AG04449 (cell line): ENCODE measurements at regions not wholly inside any gene's neighbourhood (a gene's known extent, or its start where the extent isn't known, plus 50 kb on each side); places are given as distances from the start of the nearest gene placed in this dataset.

Experiments
- CTCF ChIA-PET: fragments of 350-600 bp; formaldehyde crosslinking; extraction: SDS; loops from one replicate; lab custom pipeline; 2021; ENCODE audit warnings: antibody characterized with exemption; lab: Yijun Ruan, JAX
- POLR2A ChIA-PET: fragments of 400-600, 350-600 bp; formaldehyde crosslinking; extraction: SDS; loops from one replicate; lab custom pipeline; 2020; ENCODE audit warnings: antibody characterized with exemption, inconsistent platforms; lab: Yijun Ruan, JAX
- DNase-seq: peaks from one replicate; pipeline ENCODE4 v3.0.0-alpha.2; 2010; ENCODE audit warnings: low read depth, low spot score
- H3K4me3 ChIP-seq: 2 replicates; pipeline ENCODE4 v1.5.1; 2011; ENCODE audit warnings: low read depth, mild to moderate bottlenecking, control low read depth, low read length
- TF ChIP-seq, protein P1 (sequence below): IDR thresholded peaks from one replicate; pipeline ENCODE4 v1.5.1; 2011; ENCODE audit warnings: mild to moderate bottlenecking, moderate library complexity, low read length, control low read depth, inconsistent platforms; ENCODE audit not compliant: insufficient read depth; ENCODE audit errors: missing control alignments

DNA sequence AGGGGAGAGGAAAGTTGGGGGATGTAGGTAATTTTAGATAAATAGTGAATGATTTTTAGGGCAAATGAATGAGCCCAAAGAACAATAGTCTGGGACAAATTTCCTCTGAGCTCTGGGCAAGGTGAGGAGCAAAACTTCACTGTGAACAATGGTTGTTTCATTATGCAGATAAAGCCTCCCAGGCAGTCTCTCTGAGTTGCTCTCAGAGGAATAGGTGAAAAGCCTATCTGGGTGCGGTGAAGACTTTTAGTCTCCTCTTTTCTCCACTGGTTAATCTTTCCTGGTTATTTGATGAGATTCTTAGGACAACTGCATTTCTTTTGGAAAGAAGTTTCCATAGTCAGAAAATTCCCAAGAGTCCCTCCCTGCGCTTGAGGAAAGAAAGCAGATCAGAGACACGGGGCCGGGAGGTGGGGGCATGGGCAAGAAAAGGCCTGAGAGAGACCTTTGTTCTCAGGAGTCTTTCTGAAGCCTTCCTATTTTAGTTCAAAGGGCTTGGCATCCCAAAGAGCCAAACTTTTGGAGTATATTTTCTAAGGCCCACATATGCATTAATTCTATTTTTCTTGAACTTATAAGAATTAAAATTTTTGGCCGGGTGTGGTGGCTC lies 353.6 kb upstream of the SLCO3A1 start:
- H3K4me3 ChIP-seq = no peak overlapping the region
- ChIA-PET CTCF (no interaction called here), POLR2A (no interaction called here)
- no peak for DNase-seq
- TF ChIP-seq, protein P1, sequence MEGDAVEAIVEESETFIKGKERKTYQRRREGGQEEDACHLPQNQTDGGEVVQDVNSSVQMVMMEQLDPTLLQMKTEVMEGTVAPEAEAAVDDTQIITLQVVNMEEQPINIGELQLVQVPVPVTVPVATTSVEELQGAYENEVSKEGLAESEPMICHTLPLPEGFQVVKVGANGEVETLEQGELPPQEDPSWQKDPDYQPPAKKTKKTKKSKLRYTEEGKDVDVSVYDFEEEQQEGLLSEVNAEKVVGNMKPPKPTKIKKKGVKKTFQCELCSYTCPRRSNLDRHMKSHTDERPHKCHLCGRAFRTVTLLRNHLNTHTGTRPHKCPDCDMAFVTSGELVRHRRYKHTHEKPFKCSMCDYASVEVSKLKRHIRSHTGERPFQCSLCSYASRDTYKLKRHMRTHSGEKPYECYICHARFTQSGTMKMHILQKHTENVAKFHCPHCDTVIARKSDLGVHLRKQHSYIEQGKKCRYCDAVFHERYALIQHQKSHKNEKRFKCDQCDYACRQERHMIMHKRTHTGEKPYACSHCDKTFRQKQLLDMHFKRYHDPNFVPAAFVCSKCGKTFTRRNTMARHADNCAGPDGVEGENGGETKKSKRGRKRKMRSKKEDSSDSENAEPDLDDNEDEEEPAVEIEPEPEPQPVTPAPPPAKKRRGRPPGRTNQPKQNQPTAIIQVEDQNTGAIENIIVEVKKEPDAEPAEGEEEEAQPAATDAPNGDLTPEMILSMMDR = no peak

DNA sequence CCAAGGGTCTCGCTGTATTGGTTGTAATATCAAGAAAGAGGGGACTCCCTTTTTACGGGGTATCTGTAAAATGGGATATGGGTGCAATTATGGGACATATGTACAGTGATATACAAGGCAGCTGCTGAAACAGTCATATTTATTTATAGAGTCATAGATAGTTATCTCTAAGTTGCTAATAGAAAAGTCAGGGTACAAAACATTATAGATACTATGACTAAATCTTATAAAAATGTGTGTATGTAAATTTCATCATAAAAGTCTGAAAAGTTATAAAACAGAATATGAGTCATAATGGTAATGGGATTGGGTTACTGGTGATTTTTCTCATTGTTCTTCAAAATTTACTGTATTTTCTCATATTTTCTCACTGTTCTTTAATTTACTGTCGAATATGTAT lies 344.9 kb upstream of the SLCO3A1 start:
- DNase-seq = no peak
- CTCF ChIA-PET = no interaction called here
- TF ChIP-seq, protein P1 = no peak
- POLR2A ChIA-PET = no interaction called here
- no peak overlapping the region for H3K4me3 ChIP-seq

DNA sequence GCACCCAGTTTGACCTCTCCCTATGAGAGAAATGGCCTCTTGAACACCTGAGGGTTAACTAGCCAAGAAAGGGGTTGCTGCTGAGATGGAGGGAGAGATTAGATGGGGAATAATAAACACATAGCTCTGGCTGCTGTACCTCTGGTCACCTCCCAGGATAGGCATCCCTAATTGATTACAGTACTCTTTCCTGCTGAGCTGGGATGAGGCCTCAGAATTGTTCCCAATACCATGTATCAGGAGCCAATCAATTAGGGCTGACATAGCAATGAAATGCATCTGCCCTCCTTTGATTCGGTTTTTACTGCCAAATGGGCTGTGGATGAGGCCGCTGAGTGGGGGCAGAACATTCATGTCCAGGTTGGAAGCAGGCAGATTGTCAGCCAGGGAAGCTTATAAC lies 339.4 kb upstream of the SLCO3A1 start:
- TF ChIP-seq, protein P1 = no peak
- no peak for DNase-seq
- ChIA-PET POLR2A (no interaction called here), CTCF (interaction anchor here (0.7 to 0.8 kb wide), 2 partner anchors 18 to 212 kb away, joined by 3 read pairs; no protein-coding TSS in a partner anchor)
- H3K4me3 ChIP-seq = no peak overlapping the region

DNA sequence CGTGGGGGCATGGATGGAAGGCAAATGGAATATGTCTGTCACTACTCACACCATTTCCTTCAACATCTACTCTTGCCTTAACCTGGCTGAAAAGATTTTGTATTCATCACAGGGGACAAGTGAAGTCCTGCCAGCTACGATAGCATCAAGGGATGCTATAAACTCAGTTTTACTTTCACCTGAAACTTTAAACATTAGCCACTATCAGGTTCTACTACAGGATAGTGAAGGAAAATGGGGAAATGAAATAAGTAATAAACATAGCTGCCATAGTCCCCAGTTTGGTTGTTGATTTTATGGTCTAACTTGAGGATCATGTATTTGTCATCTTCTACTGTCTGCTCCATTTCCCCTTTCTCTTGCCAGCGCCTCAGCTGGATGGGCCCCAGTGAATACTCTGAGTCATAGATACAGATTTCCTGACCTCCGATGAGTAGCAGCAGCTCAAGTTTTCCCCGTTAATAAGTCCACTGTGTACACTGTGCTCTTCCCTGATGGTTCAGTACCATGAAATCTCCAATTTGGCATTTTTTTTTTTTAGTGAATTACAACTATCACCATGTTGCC lies 338.2 kb upstream of the SLCO3A1 start:
- TF ChIP-seq, protein P1 = no peak
- ChIA-PET POLR2A (interaction anchor here (1.0 kb wide), 1 partner anchor 58 kb away, joined by 3 read pairs; no protein-coding TSS in a partner anchor), CTCF (interaction anchor here (2.7 kb wide), 1 partner anchor 213 kb away, joined by 13 read pairs; no protein-coding TSS in a partner anchor)
- no peak overlapping the region for H3K4me3 ChIP-seq
- peak; percentile 60 for DNase-seq

DNA sequence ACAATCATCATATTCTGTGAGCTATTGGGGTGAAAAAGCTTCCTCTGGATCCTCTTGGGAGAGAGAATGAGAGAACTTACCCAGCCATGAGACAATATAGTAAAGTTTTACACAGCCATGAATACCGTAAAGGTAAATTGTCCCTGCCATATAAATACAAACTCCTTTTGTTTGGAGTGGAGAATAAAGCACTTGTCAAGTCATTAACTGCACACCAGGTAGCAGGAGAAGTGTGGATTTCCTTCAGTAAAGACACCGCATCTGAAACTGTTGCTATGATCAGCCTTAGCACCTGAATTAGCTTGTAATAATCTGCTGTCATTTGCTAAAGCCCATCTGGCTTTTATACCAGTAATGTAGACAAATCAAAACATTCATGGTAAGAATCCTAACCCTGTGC lies 336.6 kb upstream of the SLCO3A1 start:
- CTCF ChIA-PET = interaction anchor here (2.7 kb wide), 1 partner anchor 215 kb away, joined by 13 read pairs; no protein-coding TSS in a partner anchor
- H3K4me3 ChIP-seq = no peak overlapping the region

DNA sequence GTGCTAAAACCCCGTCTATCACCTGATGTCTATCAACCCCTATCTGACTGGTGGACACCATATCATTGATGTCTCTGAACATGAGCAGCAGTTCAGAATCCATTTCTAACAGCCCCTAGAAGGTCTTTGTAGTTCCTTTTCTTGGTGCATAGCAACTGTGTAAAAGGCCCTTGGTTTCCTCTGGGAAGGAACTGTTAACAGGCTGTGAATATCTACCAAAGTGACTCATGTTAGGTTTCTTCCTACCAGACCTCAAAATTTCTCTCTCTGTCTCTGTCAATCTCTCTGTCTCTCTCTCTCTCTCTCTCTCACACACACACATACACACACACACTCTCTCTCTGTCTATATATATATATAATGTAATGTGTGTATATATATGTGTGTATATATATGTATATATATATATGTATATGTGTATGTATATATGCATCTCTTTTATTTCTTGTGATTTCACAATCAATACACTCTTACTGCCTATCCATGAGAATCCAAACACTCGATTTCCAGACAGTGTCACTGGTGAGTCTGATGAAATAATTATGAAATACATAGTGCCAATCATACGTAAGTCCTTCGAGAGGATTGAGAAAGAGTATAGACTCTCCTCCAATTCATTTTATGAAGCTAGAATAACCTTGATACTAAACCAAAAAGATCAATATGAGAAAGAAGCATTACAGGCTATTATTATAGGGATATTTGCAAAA lies 335.9 kb upstream of the SLCO3A1 start:
- ChIA-PET CTCF (interaction anchor here (0.9 to 2.7 kb wide), 4 partner anchors 214 to 335 kb away, joined by 3 to 13 read pairs (median 5); no protein-coding TSS in a partner anchor), POLR2A (no interaction called here)
- no peak for DNase-seq
- TF ChIP-seq, protein P1 = no peak
- H3K4me3 ChIP-seq = no peak overlapping the region

More for the DNA sequence above, 336.6 kb upstream of the SLCO3A1 start:
- no peak for DNase-seq
- TF ChIP-seq, protein P1 = no peak
- POLR2A ChIA-PET = no interaction called here
